Smooth muscle cell (in vitro differentiated cells): ENCODE measurements at regions not wholly inside any gene's neighbourhood (a gene's known extent, or its start where the extent isn't known, plus 50 kb on each side); places are given as distances from the start of the nearest gene placed in this dataset.

ENCODE experiments used
- DNase-seq: peaks from one replicate; lab custom pipeline; 2025; ENCODE audit not compliant: unreplicated experiment; lab: John Stamatoyannopoulos, UW
- H2AFZ ChIP-seq: fragments of 200-600 bp; sonication (generic); 2 replicates; pipeline ENCODE4 v1.6.0; 2016; ENCODE audit warnings: antibody characterized with exemption, low read depth, mild to moderate bottlenecking
- H3F3A ChIP-seq: fragments of 200-600 bp; sonication (generic); 2 replicates; pipeline ENCODE4 v1.6.0; 2017; ENCODE audit warnings: antibody characterized with exemption, low read depth
- H3K27ac ChIP-seq: fragments of 200-600 bp; sonication (generic); 2 replicates; pipeline ENCODE4 v1.5.1; 2016; ENCODE audit warnings: low read depth, mild to moderate bottlenecking
- H3K27me3 ChIP-seq: fragments of 200-600 bp; sonication (generic); 2 replicates; pipeline ENCODE4 v1.6.1; 2016; ENCODE audit warnings: low read depth, mild to moderate bottlenecking
- H3K36me3 ChIP-seq: fragments of 200-600 bp; sonication (generic); 2 replicates; pipeline ENCODE4 v1.5.1; 2016; ENCODE audit warnings: low read depth
- H3K4me1 ChIP-seq: fragments of 200-600 bp; sonication (generic); 2 replicates; pipeline ENCODE4 v1.5.1; 2016; ENCODE audit warnings: low read depth
- H3K4me2 ChIP-seq: fragments of 200-600 bp; sonication (generic); 2 replicates; pipeline ENCODE4 v1.6.0; 2016; ENCODE audit warnings: mild to moderate bottlenecking
- H3K4me3 ChIP-seq: fragments of 200-600 bp; sonication (generic); 2 replicates; pipeline ENCODE4 v1.5.1; 2016; ENCODE audit warnings: mild to moderate bottlenecking
- H3K79me2 ChIP-seq: fragments of 200-600 bp; sonication (generic); 2 replicates; pipeline ENCODE4 v1.6.0; 2016; ENCODE audit warnings: low read depth, mild to moderate bottlenecking
- H3K9ac ChIP-seq: fragments of 200-600 bp; sonication (generic); 2 replicates; pipeline ENCODE4 v1.6.0; 2016; ENCODE audit warnings: low read depth
- H3K9me3 ChIP-seq: fragments of 200-600 bp; sonication (generic); replicated peaks from 2 replicates; pipeline ENCODE4 v1.5.1; 2016; ENCODE audit warnings: low read depth
- H4K20me1 ChIP-seq: fragments of 200-600 bp; sonication (generic); 2 replicates; pipeline ENCODE4 v1.6.0; 2016; ENCODE audit warnings: low read depth
- CTCF ChIP-seq: fragments of 200-600 bp; sonication (generic); IDR thresholded peaks from 2 replicates; pipeline ENCODE4 v1.5.1; 2017; ENCODE audit warnings: borderline replicate concordance, mild to moderate bottlenecking, antibody characterized with exemption; ENCODE audit not compliant: insufficient read depth, poor library complexity, severe bottlenecking
- WGBS: methylation state at CpG from one replicate; pipeline ENCODE4 v1.1.7; 2016; ENCODE audit warnings: low lambda C conversion rate; 5-methylcytosine and 5-hydroxymethylcytosine counted together

GRCh38 chr10:33126742-33127141 is 168.7 kb upstream of the ITGB1 start:
- H3K27me3 ChIP-seq, result no peaks in the 10 kb centered on the region
- H2AFZ ChIP-seq, result no peak overlapping the region
- peak overlapping the region; percentile 94 for H3K27ac ChIP-seq
- H4K20me1 ChIP-seq, result no peaks in the 10 kb centered on the region
- H3K79me2 ChIP-seq, result no peaks in the 10 kb centered on the region
- H3K36me3 ChIP-seq, result no peaks in the 10 kb centered on the region
- no peaks in the 10 kb centered on the region for H3K9me3 ChIP-seq
- no peak overlapping the region for H3K4me3 ChIP-seq
- no peak for DNase-seq
- H3K4me2 ChIP-seq, result peak overlapping the region; percentile 50
- 84% methylated on average over 6 of the region's 6 CpGs for WGBS
- peak overlapping the region; percentile 31 for H3K9ac ChIP-seq
- H3F3A ChIP-seq, result peaks cover 18% of the 10 kb centered on the region
- H3K4me1 ChIP-seq, result peaks cover 12% of the 10 kb centered on the region
- no peak for TF ChIP-seq CTCF

GRCh38 chr10:33125522-33126517 is 167.8 kb upstream of the ITGB1 start:
- H4K20me1 ChIP-seq, result no peaks in the 10 kb centered on the region
- no peak overlapping the region for H3K4me3 ChIP-seq
- H3K79me2 ChIP-seq, result no peaks in the 10 kb centered on the region
- peaks cover 12% of the 10 kb centered on the region for H3K4me1 ChIP-seq
- peak overlapping the region; percentile 94 for H3K27ac ChIP-seq
- peak overlapping the region; percentile 66 for H2AFZ ChIP-seq
- no peaks in the 10 kb centered on the region for H3K27me3 ChIP-seq
- peak overlapping the region; percentile 48 for H3K4me2 ChIP-seq
- WGBS, result 63% methylated on average over 15 of the region's 15 CpGs
- no peaks in the 10 kb centered on the region for H3K9me3 ChIP-seq
- H3K9ac ChIP-seq, result peak overlapping the region; percentile 44
- DNase-seq, result no peak
- no peaks in the 10 kb centered on the region for H3K36me3 ChIP-seq
- H3F3A ChIP-seq, result peaks cover 18% of the 10 kb centered on the region
- TF ChIP-seq CTCF, result no peak

- Histone ChIP-seq H4K20me1 (no peaks in the 10 kb centered on the region), H3K79me2 (no peaks in the 10 kb centered on the region), H3K9me3 (no peaks in the 10 kb centered on the region), H3K27ac (peak overlapping the region; percentile 94), H3F3A (peaks cover 18% of the 10 kb centered on the region), H3K9ac (peak overlapping the region; percentile 44), H2AFZ (peak overlapping the region; percentile 66), H3K27me3 (no peaks in the 10 kb centered on the region), H3K36me3 (no peaks in the 10 kb centered on the region), H3K4me2 (no peak overlapping the region), H3K4me3 (no peak overlapping the region), H3K4me1 (peaks cover 12% of the 10 kb centered on the region)
- TF ChIP-seq CTCF, result no peak
- no peak for DNase-seq
- WGBS, result 99% methylated on average over 5 of the region's 5 CpGs
These were observed 167.1 kb upstream of the ITGB1 start for GRCh38 chr10:33125111-33125510.
